Omental fat pad (tissue), 3 donors: ENCODE measurements at regions not wholly inside any gene's neighbourhood (a gene's known extent, or its start where the extent isn't known, plus 50 kb on each side); places are given as distances from the start of the nearest gene placed in this dataset.

ENCODE experiments used
- ATAC-seq: fragments of 150-250 bp; one replicate; pipeline ENCODE4 v1.9.1; 2016; ENCODE audit warnings: mild to moderate bottlenecking, moderate library complexity; ENCODE audit not compliant: low FRiP score
- DNase-seq: peaks from one replicate; pipeline ENCODE4 v3.0.0-alpha.2; 2019; ENCODE audit warnings: low spot score
- TF ChIP-seq, protein P1 (sequence below), 3 donors: fragments of 450-650 bp; IDR thresholded peaks; one replicate each; pipeline ENCODE4 v1.5.1; 2016 to 2017; ENCODE audit warnings: antibody characterized with exemption in 3 of 3, mild to moderate bottlenecking in 3 of 3, moderate library complexity in 2 of 3

GRCh38 chr3:18670759-18671158, 245.6 kb upstream of the SATB1 start:
- DNase-seq = no peak
- ATAC-seq = no peak
- TF ChIP-seq, protein P1, sequence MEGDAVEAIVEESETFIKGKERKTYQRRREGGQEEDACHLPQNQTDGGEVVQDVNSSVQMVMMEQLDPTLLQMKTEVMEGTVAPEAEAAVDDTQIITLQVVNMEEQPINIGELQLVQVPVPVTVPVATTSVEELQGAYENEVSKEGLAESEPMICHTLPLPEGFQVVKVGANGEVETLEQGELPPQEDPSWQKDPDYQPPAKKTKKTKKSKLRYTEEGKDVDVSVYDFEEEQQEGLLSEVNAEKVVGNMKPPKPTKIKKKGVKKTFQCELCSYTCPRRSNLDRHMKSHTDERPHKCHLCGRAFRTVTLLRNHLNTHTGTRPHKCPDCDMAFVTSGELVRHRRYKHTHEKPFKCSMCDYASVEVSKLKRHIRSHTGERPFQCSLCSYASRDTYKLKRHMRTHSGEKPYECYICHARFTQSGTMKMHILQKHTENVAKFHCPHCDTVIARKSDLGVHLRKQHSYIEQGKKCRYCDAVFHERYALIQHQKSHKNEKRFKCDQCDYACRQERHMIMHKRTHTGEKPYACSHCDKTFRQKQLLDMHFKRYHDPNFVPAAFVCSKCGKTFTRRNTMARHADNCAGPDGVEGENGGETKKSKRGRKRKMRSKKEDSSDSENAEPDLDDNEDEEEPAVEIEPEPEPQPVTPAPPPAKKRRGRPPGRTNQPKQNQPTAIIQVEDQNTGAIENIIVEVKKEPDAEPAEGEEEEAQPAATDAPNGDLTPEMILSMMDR (IDR thresholded peaks at IDR 0.05) = no peak

GRCh38 chr3:18669374-18669773, 244.2 kb upstream of the SATB1 start:
- ATAC-seq = no peak
- no peak for DNase-seq
- TF ChIP-seq, protein P1 (IDR thresholded peaks at IDR 0.05) = no peak

GRCh38 chr3:18667552-18667951, 242.4 kb upstream of the SATB1 start:
- TF ChIP-seq, protein P1 (IDR thresholded peaks at IDR 0.05) = no peak
- ATAC-seq (no peak), DNase-seq (no peak)

DNA sequence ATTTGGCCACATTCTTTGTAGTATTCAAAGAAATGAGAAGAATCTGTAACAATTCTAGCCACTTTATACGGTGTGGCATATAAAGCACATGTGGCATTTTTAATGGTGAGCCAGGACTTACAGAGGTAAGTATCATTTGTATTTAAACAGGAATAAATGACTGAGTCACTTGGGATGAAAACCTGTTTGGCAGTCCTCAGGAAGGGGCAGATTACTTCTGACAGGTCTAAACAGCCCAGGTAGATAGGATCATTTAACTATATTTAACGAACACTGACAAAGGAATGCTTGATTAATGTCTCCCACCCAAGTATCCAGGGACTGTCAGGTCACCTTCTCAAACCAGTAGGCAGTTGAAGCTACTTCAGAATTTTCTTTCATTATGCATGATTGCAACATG, 241.5 kb upstream of the SATB1 start:
- ATAC-seq = no peak
- DNase-seq = no peak
- TF ChIP-seq, protein P1 (IDR thresholded peaks at IDR 0.05) = no peak

GRCh38 chr3:18660059-18660458, 234.9 kb upstream of the SATB1 start:
- no peak for ATAC-seq
- DNase-seq = no peak
- TF ChIP-seq, protein P1 (IDR thresholded peaks at IDR 0.05) = no peak

DNA sequence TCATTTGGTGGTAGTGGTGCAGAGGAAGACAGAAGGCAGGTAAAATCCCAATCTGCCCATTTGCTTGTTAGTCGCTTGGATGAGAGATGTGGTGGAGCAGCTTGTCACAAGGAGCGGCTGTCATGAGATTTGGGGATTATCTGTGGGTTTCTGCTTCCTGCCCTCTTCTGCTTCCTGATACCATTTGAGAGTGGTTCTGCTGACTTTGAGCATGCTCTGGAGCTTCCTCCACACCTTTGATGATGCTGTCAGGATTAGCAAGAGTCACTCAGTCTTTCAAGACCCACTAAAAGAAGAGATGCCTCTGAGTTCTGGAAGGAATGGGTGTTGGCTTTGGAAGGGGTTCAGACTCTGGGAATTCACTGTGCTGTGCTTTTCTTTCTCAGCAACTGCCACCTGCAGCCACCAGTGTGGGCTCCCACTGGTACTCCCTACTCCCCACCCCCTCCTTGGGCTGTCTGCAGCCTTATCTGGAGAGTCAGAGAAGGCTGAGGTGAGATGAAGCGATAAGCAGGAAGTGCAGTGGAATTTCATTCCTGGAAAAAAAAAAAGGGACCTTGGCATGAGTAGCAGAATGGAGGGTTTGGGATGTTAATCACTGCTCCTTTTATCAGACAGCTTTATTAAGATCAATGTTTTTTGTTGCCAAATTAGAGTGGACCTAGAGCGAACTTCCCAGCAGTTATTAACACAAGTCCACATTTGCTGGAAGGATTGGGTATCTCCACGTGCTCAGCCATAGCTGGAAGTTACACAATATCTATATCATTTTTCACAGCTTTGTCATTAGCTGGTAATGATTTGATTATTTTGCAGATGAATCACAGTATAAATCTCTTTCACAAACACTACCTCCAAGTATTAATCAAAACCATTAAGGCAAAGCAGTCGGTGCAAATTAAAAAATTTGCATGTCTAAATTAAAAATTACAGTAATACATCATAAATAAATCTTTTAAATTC, 233.0 kb upstream of the SATB1 start:
- ATAC-seq = no peak
- TF ChIP-seq, protein P1 (IDR thresholded peaks at IDR 0.05) = no peak
- DNase-seq = no peak

DNA sequence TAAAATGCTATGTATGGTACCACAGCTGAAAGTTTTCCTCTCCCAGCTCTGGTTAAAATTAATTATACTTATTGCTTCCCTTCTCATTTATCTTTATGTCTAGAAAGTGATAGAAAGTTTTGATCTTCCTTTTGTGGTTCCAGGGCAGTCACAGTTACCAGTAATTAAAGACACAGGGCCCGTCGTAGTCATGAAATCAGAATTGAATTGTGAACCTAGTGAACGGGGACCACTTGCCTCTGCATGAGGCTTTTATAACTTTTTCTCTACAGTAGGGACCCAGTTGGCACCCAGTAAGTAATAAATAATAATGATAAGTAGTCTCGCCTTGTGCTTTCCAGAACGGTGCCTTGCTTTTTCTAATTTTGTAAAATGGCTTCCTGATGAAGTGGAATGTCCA, 231.7 kb upstream of the SATB1 start:
- no peak for ATAC-seq
- no peak for DNase-seq
- TF ChIP-seq, protein P1 (IDR thresholded peaks at IDR 0.05) = no peak
